Liver (tissue), 8 donors: ENCODE measurements at regions not wholly inside any gene's neighbourhood (a gene's known extent, or its start where the extent isn't known, plus 50 kb on each side); places are given as distances from the start of the nearest gene placed in this dataset.

Source experiments
- DNase-seq: peaks from one replicate; pipeline ENCODE4 v3.0.0-alpha.2; 2017; ENCODE audit warnings: low spot score
- H3K27ac ChIP-seq, 2 donors: one replicate each; pipeline ENCODE4 v1.7.0; 2013; ENCODE audit warnings: inconsistent platforms in 2 of 2, low read length in 2 of 2, control low read depth in 1 of 2, low read depth in 1 of 2, mild to moderate bottlenecking in 1 of 2
- H3K27me3 ChIP-seq, 4 donors: one replicate each; pipeline versions ENCODE4 v1.6.1 to v1.7.0; 2013; ENCODE audit warnings: low read length in 3 of 4, inconsistent platforms in 1 of 4, mild to moderate bottlenecking in 1 of 4, moderate library complexity in 1 of 4; ENCODE audit not compliant: control insufficient read depth in 4 of 4, insufficient read depth in 4 of 4
- H3K36me3 ChIP-seq, 4 donors: one replicate each; pipeline versions ENCODE4 v1.6.1 to v1.7.0; 2013; ENCODE audit warnings: low read length in 3 of 4, mild to moderate bottlenecking in 3 of 4, low read depth in 1 of 4, moderate library complexity in 1 of 4; ENCODE audit not compliant: control insufficient read depth in 4 of 4, insufficient read depth in 3 of 4
- H3K4me1 ChIP-seq, 4 donors: one replicate each; pipeline versions ENCODE4 v1.6.1 to v1.7.0; 2013; ENCODE audit warnings: low read length in 3 of 4, mild to moderate bottlenecking in 3 of 4, moderate library complexity in 1 of 4; ENCODE audit not compliant: control insufficient read depth in 4 of 4, insufficient read depth in 4 of 4
- H3K4me3 ChIP-seq, 3 donors: one replicate each; pipeline versions ENCODE4 v1.6.1 to v1.7.0; 2013; ENCODE audit warnings: low read length in 3 of 3, control low read depth in 1 of 3, low read depth in 1 of 3, mild to moderate bottlenecking in 1 of 3
- H3K9ac ChIP-seq, 2 donors: one replicate each; pipeline ENCODE4 v1.7.0; 2013; ENCODE audit warnings: low read length in 2 of 2, mild to moderate bottlenecking in 2 of 2, moderate library complexity in 2 of 2, control low read depth in 1 of 2, low read depth in 1 of 2
- H3K9me3 ChIP-seq, 4 donors: one replicate each; pipeline versions ENCODE4 v1.6.1 to v1.7.0; 2013; ENCODE audit warnings: low read length in 3 of 4; ENCODE audit not compliant: control insufficient read depth in 4 of 4
- FOXA1 ChIP-seq: IDR thresholded peaks from 2 replicates; pipeline ENCODE4 v1.6.1; 2016; ENCODE audit warnings: antibody characterized with exemption
- FOXA2 ChIP-seq: IDR thresholded peaks from 2 replicates; pipeline ENCODE4 v1.6.1; 2016; ENCODE audit warnings: antibody characterized with exemption
- GABPA ChIP-seq, 2 donors: IDR thresholded peaks in 1 of 2; conservative IDR thresholded peaks in 1 of 2; 2 replicates each; pipeline ENCODE4 v1.6.1; 2016; ENCODE audit warnings: antibody characterized with exemption in 2 of 2, mild to moderate bottlenecking in 1 of 2, moderate library complexity in 1 of 2
- HNF4A ChIP-seq, 2 donors: conservative IDR thresholded peaks; 2 replicates each; pipeline ENCODE4 v1.6.1; 2016; ENCODE audit warnings: antibody characterized with exemption in 2 of 2, mild to moderate bottlenecking in 2 of 2
- HNF4G ChIP-seq: IDR thresholded peaks from 2 replicates; pipeline ENCODE4 v1.6.1; 2016; ENCODE audit warnings: antibody characterized with exemption
- JUND ChIP-seq, 2 donors: IDR thresholded peaks; 2 replicates each; pipeline ENCODE4 v1.6.1; 2016; ENCODE audit warnings: antibody characterized with exemption in 2 of 2
- NR2F2 ChIP-seq: IDR thresholded peaks from 2 replicates; pipeline ENCODE4 v1.6.1; 2016; ENCODE audit warnings: antibody characterized with exemption
- RAD21 ChIP-seq, 2 donors: IDR thresholded peaks; 2 replicates each; pipeline ENCODE4 v1.6.1; 2016; ENCODE audit warnings: antibody characterized with exemption in 2 of 2, mild to moderate bottlenecking in 2 of 2
- RXRA ChIP-seq, 2 donors: IDR thresholded peaks; 2 replicates each; pipeline ENCODE4 v1.6.1; 2017 to 2018; ENCODE audit warnings: antibody characterized with exemption in 2 of 2, mild to moderate bottlenecking in 1 of 2
- SP1 ChIP-seq: IDR thresholded peaks from 2 replicates; pipeline ENCODE4 v1.6.1; 2018; ENCODE audit warnings: antibody characterized with exemption, mild to moderate bottlenecking
- TAF1 ChIP-seq: conservative IDR thresholded peaks from 2 replicates; pipeline ENCODE4 v1.6.1; 2016; ENCODE audit warnings: antibody characterized with exemption, mild to moderate bottlenecking
- YY1 ChIP-seq: IDR thresholded peaks from 2 replicates; pipeline ENCODE4 v1.6.1; 2016; ENCODE audit warnings: antibody characterized with exemption, mild to moderate bottlenecking
- WGBS: extraction: QIAGEN DNeasy Blood & Tissue Kit; methylation state at CpG from one replicate; pipeline ENCODE4 v1.1.7; 2013; 5-methylcytosine and 5-hydroxymethylcytosine counted together
- TF ChIP-seq, protein P1 (sequence below): IDR thresholded peaks from 2 replicates; pipeline ENCODE4 v1.6.1; 2016; ENCODE audit warnings: antibody characterized with exemption
- TF ChIP-seq, protein P2 (sequence below): IDR thresholded peaks from 2 replicates; pipeline ENCODE4 v1.6.1; 2016; ENCODE audit warnings: antibody characterized with exemption
- TF ChIP-seq, protein P3 (sequence below): fragments of 150-350 bp; IDR thresholded peaks from 2 replicates; pipeline ENCODE4 v1.5.1; 2017; ENCODE audit warnings: improper control_type of control experiment, low read depth, low read length; ENCODE audit not compliant: missing input control
- TF ChIP-seq, protein P4 (sequence below): IDR thresholded peaks from 2 replicates; pipeline ENCODE4 v1.6.1; 2016; ENCODE audit warnings: antibody characterized with exemption, mild to moderate bottlenecking
- TF ChIP-seq, protein P5 (sequence below): IDR thresholded peaks from 2 replicates; pipeline ENCODE4 v1.6.1; 2016; ENCODE audit warnings: antibody characterized with exemption
- donor health status: healthy.
- donor health status: healthy.
- donor health status: healthy.
- donor health status: healthy.
- donor health status: healthy.

DNA sequence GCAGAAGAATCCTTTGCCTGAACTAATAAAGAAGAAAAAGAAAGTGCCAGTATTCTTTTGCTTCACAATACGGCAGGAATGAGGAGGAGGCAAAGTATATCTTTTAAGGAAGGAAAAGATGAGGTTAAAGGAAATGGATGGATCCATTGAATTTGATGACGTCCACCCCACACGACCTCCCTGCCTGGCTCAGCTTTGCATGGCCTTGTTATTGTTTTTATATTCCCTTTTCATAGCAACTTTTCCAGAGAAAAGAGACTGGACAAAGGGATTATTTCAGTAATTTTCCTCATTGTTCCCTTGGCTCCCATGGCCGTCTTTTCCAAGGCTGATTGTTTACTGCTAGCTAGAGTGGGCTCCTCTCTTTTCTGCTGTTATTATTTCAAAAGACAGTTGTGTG lies 123.2 kb upstream of the SEL1L start:
- H3K36me3 ChIP-seq, result no peaks in the 10 kb centered on the region
- 61% methylated on average over 4 of the region's 4 CpGs for WGBS
- no peak for TF ChIP-seq NR2F2
- TF ChIP-seq, protein P1, sequence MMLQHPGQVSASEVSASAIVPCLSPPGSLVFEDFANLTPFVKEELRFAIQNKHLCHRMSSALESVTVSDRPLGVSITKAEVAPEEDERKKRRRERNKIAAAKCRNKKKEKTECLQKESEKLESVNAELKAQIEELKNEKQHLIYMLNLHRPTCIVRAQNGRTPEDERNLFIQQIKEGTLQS, result no peak
- no peak for TF ChIP-seq RAD21 (IDR thresholded peaks at IDR 0.05)
- no peak for TF ChIP-seq RXRA (IDR thresholded peaks at IDR 0.05)
- TF ChIP-seq HNF4G, result no peak
- TF ChIP-seq YY1, result no peak
- TF ChIP-seq FOXA2, result no peak
- TF ChIP-seq, protein P2, sequence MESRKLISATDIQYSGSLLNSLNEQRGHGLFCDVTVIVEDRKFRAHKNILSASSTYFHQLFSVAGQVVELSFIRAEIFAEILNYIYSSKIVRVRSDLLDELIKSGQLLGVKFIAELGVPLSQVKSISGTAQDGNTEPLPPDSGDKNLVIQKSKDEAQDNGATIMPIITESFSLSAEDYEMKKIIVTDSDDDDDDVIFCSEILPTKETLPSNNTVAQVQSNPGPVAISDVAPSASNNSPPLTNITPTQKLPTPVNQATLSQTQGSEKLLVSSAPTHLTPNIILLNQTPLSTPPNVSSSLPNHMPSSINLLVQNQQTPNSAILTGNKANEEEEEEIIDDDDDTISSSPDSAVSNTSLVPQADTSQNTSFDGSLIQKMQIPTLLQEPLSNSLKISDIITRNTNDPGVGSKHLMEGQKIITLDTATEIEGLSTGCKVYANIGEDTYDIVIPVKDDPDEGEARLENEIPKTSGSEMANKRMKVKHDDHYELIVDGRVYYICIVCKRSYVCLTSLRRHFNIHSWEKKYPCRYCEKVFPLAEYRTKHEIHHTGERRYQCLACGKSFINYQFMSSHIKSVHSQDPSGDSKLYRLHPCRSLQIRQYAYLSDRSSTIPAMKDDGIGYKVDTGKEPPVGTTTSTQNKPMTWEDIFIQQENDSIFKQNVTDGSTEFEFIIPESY, result no peak
- TF ChIP-seq SP1, result no peak
- TF ChIP-seq GABPA (IDR thresholded peaks at IDR 0.05 in 1 of 2, conservative IDR thresholded peaks at IDR 0.05 in 1 of 2), result no peak
- TF ChIP-seq, protein P3, sequence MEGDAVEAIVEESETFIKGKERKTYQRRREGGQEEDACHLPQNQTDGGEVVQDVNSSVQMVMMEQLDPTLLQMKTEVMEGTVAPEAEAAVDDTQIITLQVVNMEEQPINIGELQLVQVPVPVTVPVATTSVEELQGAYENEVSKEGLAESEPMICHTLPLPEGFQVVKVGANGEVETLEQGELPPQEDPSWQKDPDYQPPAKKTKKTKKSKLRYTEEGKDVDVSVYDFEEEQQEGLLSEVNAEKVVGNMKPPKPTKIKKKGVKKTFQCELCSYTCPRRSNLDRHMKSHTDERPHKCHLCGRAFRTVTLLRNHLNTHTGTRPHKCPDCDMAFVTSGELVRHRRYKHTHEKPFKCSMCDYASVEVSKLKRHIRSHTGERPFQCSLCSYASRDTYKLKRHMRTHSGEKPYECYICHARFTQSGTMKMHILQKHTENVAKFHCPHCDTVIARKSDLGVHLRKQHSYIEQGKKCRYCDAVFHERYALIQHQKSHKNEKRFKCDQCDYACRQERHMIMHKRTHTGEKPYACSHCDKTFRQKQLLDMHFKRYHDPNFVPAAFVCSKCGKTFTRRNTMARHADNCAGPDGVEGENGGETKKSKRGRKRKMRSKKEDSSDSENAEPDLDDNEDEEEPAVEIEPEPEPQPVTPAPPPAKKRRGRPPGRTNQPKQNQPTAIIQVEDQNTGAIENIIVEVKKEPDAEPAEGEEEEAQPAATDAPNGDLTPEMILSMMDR, result no peak
- TF ChIP-seq HNF4A (conservative IDR thresholded peaks at IDR 0.05), result no peak
- no peak for TF ChIP-seq FOXA1
- TF ChIP-seq, protein P4, sequence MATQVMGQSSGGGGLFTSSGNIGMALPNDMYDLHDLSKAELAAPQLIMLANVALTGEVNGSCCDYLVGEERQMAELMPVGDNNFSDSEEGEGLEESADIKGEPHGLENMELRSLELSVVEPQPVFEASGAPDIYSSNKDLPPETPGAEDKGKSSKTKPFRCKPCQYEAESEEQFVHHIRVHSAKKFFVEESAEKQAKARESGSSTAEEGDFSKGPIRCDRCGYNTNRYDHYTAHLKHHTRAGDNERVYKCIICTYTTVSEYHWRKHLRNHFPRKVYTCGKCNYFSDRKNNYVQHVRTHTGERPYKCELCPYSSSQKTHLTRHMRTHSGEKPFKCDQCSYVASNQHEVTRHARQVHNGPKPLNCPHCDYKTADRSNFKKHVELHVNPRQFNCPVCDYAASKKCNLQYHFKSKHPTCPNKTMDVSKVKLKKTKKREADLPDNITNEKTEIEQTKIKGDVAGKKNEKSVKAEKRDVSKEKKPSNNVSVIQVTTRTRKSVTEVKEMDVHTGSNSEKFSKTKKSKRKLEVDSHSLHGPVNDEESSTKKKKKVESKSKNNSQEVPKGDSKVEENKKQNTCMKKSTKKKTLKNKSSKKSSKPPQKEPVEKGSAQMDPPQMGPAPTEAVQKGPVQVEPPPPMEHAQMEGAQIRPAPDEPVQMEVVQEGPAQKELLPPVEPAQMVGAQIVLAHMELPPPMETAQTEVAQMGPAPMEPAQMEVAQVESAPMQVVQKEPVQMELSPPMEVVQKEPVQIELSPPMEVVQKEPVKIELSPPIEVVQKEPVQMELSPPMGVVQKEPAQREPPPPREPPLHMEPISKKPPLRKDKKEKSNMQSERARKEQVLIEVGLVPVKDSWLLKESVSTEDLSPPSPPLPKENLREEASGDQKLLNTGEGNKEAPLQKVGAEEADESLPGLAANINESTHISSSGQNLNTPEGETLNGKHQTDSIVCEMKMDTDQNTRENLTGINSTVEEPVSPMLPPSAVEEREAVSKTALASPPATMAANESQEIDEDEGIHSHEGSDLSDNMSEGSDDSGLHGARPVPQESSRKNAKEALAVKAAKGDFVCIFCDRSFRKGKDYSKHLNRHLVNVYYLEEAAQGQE, result no peak
- TF ChIP-seq JUND (IDR thresholded peaks at IDR 0.05), result no peak
- DNase-seq, result no peak
- H3K4me1 ChIP-seq, result peaks cover 0 to 6% (median 4%) of the 10 kb centered on the region in 4 donors
- H3K27me3 ChIP-seq, result no peaks in the 10 kb centered on the region
- peak overlapping the region in 1 of 2 donors; percentile 15 for H3K27ac ChIP-seq
- H3K9me3 ChIP-seq, result no peaks in the 10 kb centered on the region
- H3K4me3 ChIP-seq, result no peak overlapping the region
- no peak overlapping the region for H3K9ac ChIP-seq

DNA sequence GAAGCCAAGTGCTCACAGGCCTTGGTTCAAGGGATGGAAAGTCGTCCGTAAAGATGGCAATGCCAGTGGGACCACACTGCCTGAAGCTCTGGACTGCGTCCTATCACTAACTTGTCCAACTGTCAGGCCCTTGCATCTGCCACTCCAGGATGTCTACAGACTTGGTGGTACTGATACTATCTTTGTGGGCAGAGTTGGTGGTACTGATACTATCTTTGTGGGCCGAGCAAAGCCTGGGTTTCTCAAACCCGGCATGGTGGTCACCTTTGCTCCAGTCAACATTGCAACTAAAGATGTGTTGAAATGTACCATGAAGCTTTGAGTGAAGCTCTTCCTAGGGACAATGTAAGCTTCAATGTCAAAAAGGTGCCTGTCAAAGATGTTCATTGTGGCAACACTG lies 128.4 kb upstream of the SEL1L start:
- 52% methylated on average over 5 of the region's 5 CpGs for WGBS
- TF ChIP-seq, protein P5, sequence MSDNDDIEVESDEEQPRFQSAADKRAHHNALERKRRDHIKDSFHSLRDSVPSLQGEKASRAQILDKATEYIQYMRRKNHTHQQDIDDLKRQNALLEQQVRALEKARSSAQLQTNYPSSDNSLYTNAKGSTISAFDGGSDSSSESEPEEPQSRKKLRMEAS, result no peak
- no peak for TF ChIP-seq RAD21 (IDR thresholded peaks at IDR 0.05)
- TF ChIP-seq, protein P2, result no peak
- no peak for TF ChIP-seq TAF1
- TF ChIP-seq, protein P1, result no peak
- Histone ChIP-seq H3K4me3 (no peak overlapping the region), H3K9ac (no peak overlapping the region), H3K27ac (no peak overlapping the region), H3K36me3 (no peaks in the 10 kb centered on the region), H3K27me3 (no peaks in the 10 kb centered on the region), H3K4me1 (no peaks in the 10 kb centered on the region), H3K9me3 (no peaks in the 10 kb centered on the region)
- DNase-seq, result no peak
